ENCODE measurements at regions not wholly inside any gene's neighbourhood (a gene's known extent, or its start where the extent isn't known, plus 50 kb on each side); places are given as distances from the start of the nearest gene placed in this dataset.

DNA sequence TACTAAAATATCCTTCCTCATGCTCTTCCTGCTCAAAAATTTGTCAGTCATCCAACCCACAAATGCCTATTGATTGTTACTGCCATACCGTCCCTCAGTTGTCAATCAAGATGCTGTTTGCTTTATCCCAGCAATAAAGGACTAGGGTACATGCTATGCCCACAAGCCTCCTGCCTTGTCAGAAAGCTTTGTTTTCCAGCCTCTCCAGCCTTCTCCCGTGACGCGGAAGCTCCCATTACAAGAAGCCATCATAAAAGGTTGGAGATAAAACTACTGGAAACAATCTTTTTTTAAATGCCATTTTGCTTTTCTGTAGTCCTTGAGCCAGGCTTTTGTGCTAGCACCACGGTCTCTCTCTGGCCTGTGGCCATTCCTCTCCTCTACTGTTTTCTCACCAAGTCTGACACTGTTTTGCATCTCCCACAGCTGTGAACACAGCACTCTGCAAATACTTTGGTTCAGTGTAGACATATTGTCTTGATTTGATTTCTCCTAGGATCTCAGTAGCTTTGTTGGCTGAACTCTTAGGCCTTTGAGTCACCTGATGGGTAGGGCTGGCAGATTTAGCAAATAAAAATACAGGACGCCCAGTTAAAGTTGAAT is 495.7 kb upstream of the JARID2 start (continued):
- TF ChIP-seq, protein P1, sequence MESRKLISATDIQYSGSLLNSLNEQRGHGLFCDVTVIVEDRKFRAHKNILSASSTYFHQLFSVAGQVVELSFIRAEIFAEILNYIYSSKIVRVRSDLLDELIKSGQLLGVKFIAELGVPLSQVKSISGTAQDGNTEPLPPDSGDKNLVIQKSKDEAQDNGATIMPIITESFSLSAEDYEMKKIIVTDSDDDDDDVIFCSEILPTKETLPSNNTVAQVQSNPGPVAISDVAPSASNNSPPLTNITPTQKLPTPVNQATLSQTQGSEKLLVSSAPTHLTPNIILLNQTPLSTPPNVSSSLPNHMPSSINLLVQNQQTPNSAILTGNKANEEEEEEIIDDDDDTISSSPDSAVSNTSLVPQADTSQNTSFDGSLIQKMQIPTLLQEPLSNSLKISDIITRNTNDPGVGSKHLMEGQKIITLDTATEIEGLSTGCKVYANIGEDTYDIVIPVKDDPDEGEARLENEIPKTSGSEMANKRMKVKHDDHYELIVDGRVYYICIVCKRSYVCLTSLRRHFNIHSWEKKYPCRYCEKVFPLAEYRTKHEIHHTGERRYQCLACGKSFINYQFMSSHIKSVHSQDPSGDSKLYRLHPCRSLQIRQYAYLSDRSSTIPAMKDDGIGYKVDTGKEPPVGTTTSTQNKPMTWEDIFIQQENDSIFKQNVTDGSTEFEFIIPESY (IDR thresholded peaks at IDR 0.05; ENCODE audit: extremely low read depth, insufficient replicate concordance, low read length), result no peak

DNA sequence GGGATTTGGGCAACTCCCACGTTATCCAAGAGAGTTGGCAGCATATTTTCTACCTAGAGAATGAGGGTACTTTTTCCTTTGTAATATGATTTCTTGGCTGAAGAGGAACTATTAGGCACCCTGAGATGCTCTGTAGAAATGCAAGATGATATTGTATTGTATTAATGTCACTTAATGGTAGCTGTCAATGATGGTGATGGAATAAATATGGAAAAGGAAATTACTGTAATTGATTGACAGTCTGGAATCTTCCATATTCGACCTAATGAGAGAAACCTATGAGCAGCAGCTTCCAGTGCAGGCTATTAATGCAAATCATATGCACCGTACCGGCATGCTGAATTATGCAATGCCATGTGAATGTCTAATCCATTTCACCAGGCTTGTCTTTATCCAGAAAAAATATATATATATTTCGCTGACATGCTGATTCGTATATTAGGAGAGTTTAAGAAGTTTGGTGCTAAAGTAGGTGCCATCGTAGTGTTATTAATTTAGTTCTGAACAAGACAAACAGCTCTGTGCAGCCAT is 494.2 kb upstream of the JARID2 start:
- intact Hi-C loops (cut with micrococcal nuclease), result no loop called here
- H2AFZ ChIP-seq (ENCODE audit: low read depth, low read length, poor library complexity, severe bottlenecking), result no peak overlapping the region
- DNase-seq (ENCODE audit: low read depth, low spot score), result no peak
- H3K27ac ChIP-seq (ENCODE audit: low read depth, low read length), result no peak overlapping the region
- H3K9me3 ChIP-seq (ENCODE audit: control insufficient read depth in 1 of 2, insufficient read depth in 1 of 2, low read depth in 1 of 2, low read length in 2 of 2), result no peaks in the 10 kb centered on the region
- no peak for ATAC-seq
- no peaks in the 10 kb centered on the region for H4K20me1 ChIP-seq (ENCODE audit: insufficient read depth)
- H3K4me3 ChIP-seq (replicated peaks in 1 of 2; ENCODE audit: low read depth in 1 of 2, low read length in 2 of 2), result no peak overlapping the region
- TF ChIP-seq SRF (IDR thresholded peaks at IDR 0.05; ENCODE audit: low read depth) (no peak), JUND (IDR thresholded peaks at IDR 0.05) (no peak), EZH2phosphoT487 (IDR thresholded peaks at IDR 0.05; ENCODE audit: borderline replicate concordance) (no peak), POLR2A (IDR thresholded peaks at IDR 0.05; ENCODE audit: borderline replicate concordance, extremely low read depth, insufficient read depth, insufficient read length) (no peak), CBX3 (IDR thresholded peaks at IDR 0.05; ENCODE audit: low read depth) (no peak), SP1 (IDR thresholded peaks at IDR 0.05; ENCODE audit: low read depth) (no peak), ZNF274 (IDR thresholded peaks at IDR 0.05; ENCODE audit: low read depth, low read length) (no peak), YY1 (IDR thresholded peaks at IDR 0.05; ENCODE audit: extremely low read depth, insufficient replicate concordance, low read depth, low read length) (no peak), EZH2 (IDR thresholded peaks at IDR 0.05) (no peak), ELF1 (IDR thresholded peaks at IDR 0.05; ENCODE audit: borderline replicate concordance, low read depth) (no peak)
- TF ChIP-seq, protein P2, sequence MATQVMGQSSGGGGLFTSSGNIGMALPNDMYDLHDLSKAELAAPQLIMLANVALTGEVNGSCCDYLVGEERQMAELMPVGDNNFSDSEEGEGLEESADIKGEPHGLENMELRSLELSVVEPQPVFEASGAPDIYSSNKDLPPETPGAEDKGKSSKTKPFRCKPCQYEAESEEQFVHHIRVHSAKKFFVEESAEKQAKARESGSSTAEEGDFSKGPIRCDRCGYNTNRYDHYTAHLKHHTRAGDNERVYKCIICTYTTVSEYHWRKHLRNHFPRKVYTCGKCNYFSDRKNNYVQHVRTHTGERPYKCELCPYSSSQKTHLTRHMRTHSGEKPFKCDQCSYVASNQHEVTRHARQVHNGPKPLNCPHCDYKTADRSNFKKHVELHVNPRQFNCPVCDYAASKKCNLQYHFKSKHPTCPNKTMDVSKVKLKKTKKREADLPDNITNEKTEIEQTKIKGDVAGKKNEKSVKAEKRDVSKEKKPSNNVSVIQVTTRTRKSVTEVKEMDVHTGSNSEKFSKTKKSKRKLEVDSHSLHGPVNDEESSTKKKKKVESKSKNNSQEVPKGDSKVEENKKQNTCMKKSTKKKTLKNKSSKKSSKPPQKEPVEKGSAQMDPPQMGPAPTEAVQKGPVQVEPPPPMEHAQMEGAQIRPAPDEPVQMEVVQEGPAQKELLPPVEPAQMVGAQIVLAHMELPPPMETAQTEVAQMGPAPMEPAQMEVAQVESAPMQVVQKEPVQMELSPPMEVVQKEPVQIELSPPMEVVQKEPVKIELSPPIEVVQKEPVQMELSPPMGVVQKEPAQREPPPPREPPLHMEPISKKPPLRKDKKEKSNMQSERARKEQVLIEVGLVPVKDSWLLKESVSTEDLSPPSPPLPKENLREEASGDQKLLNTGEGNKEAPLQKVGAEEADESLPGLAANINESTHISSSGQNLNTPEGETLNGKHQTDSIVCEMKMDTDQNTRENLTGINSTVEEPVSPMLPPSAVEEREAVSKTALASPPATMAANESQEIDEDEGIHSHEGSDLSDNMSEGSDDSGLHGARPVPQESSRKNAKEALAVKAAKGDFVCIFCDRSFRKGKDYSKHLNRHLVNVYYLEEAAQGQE (IDR thresholded peaks at IDR 0.05; ENCODE audit: low read depth), result no peak
- TF ChIP-seq, protein P1 (IDR thresholded peaks at IDR 0.05; ENCODE audit: extremely low read depth, insufficient replicate concordance, low read length), result no peak
- RAD21 ChIA-PET (ENCODE audit: low non-redundant PET in 1 of 2, low total read pairs in 2 of 2, uncharacterized antibody in 2 of 2, unreplicated experiment in 2 of 2), result no interaction called here
- no peaks in the 10 kb centered on the region for H3K27me3 ChIP-seq (ENCODE audit: insufficient read depth, low read length)
- POLR2A ChIA-PET, result no interaction called here
- H3K9ac ChIP-seq (ENCODE audit: low read length), result no peak overlapping the region
- H3K4me2 ChIP-seq (ENCODE audit: low read length), result no peak overlapping the region
- BruUV-seq (replicated peaks), result no TSS peak
- no peaks in the 10 kb centered on the region for H3K9me2 ChIP-seq (ENCODE audit: insufficient read depth)
- H3K36me3 ChIP-seq (ENCODE audit: control insufficient read depth in 1 of 2, insufficient read depth in 2 of 2, low read length in 2 of 2), result no peaks in the 10 kb centered on the region
- no peaks in the 10 kb centered on the region for H3K79me2 ChIP-seq (ENCODE audit: insufficient read depth, low read length)
- H3K4me1 ChIP-seq (ENCODE audit: control insufficient read depth in 1 of 2, insufficient read depth in 2 of 2, low read length in 2 of 2), result no peaks in the 10 kb centered on the region
- CTCF ChIA-PET, result no interaction called here

Measured in HCT116 (cell line).